Fibroblast of lung (primary cell): ENCODE measurements at regions not wholly inside any gene's neighbourhood (a gene's known extent, or its start where the extent isn't known, plus 50 kb on each side); places are given as distances from the start of the nearest gene placed in this dataset.

ENCODE experiments used
- DNase-seq, 2 donors: peaks; one replicate each; pipeline versions ENCODE4 v3.0.0 to v3.0.0-alpha.2; 2010; ENCODE audit warnings: low read depth in 2 of 2
- H2AFZ ChIP-seq: 2 replicates; pipeline ENCODE4 v1.5.1; 2012; ENCODE audit warnings: low read length, control low read depth, inconsistent platforms
- H3K27ac ChIP-seq: 2 replicates; pipeline ENCODE4 v1.5.1; 2011; ENCODE audit warnings: low read length, control low read depth; ENCODE audit not compliant: insufficient read depth
- H3K27me3 ChIP-seq: 2 replicates; pipeline ENCODE4 v1.5.1; 2011; ENCODE audit warnings: mild to moderate bottlenecking, low read length; ENCODE audit not compliant: control insufficient read depth, insufficient read depth
- H3K36me3 ChIP-seq: 2 replicates; pipeline ENCODE4 v1.5.1; 2011; ENCODE audit warnings: low read length; ENCODE audit not compliant: control insufficient read depth, insufficient read depth
- H3K4me1 ChIP-seq: 2 replicates; pipeline ENCODE4 v1.5.1; 2011; ENCODE audit warnings: low read length; ENCODE audit not compliant: control insufficient read depth, insufficient read depth; ENCODE audit errors: extremely low read depth
- H3K4me2 ChIP-seq: 2 replicates; pipeline ENCODE4 v1.5.1; 2011; ENCODE audit warnings: low read length, control low read depth; ENCODE audit not compliant: insufficient read depth; ENCODE audit errors: extremely low read depth
- H3K4me3 ChIP-seq, 4 experiments: fragments of 200-600 bp in 1 of 4; sonication (generic) in 1 of 4; replicated peaks in 1 of 4; 2 replicates each; pipeline ENCODE4 v1.5.1; 2011 to 2016; ENCODE audit warnings: low read length in 4 of 4, low read depth in 3 of 4, mild to moderate bottlenecking in 3 of 4, control low read depth in 2 of 4, inconsistent platforms in 1 of 4, mixed read lengths in 1 of 4; ENCODE audit not compliant: insufficient read depth in 1 of 4; ENCODE audit errors: control extremely low read depth in 1 of 4
- H3K79me2 ChIP-seq: 2 replicates; pipeline ENCODE4 v1.5.1; 2012; ENCODE audit warnings: mild to moderate bottlenecking, low read length, inconsistent platforms; ENCODE audit not compliant: control insufficient read depth, insufficient read depth
- H3K9ac ChIP-seq: 2 replicates; pipeline ENCODE4 v1.5.1; 2011; ENCODE audit warnings: mild to moderate bottlenecking, low read length, control low read depth; ENCODE audit not compliant: insufficient read depth
- H3K9me3 ChIP-seq: 2 replicates; pipeline ENCODE4 v1.5.1; 2012; ENCODE audit warnings: low read depth, low read length; ENCODE audit not compliant: control insufficient read depth, insufficient read depth
- H4K20me1 ChIP-seq: 2 replicates; pipeline ENCODE4 v1.5.1; 2011; ENCODE audit warnings: low read length; ENCODE audit not compliant: control insufficient read depth, insufficient read depth; ENCODE audit errors: extremely low read depth
- CTCF ChIP-seq, 2 donors: IDR thresholded peaks in 1 of 2; conservative IDR thresholded peaks in 1 of 2; 1 replicate in 1 of 2; 2 replicates in 1 of 2; pipeline ENCODE4 v1.5.1; 2011 to 2012; ENCODE audit warnings: low read length in 2 of 2, control low read depth in 1 of 2, inconsistent platforms in 1 of 2, low read depth in 1 of 2, mild to moderate bottlenecking in 1 of 2
- EZH2 ChIP-seq: IDR thresholded peaks from 2 replicates; pipeline ENCODE4 v1.5.1; 2012; ENCODE audit warnings: low read length, control low read depth, mild to moderate bottlenecking; ENCODE audit errors: missing control alignments

GRCh38 chr2:49664827-49665226, 510.5 kb upstream of the FSHR start:
- H3K27ac ChIP-seq, result no peak overlapping the region
- H3K36me3 ChIP-seq, result no peaks in the 10 kb centered on the region
- no peak overlapping the region for H2AFZ ChIP-seq
- no peaks in the 10 kb centered on the region for H3K79me2 ChIP-seq
- DNase-seq, result no peak
- H3K9ac ChIP-seq, result no peak overlapping the region
- H3K27me3 ChIP-seq, result no peaks in the 10 kb centered on the region
- TF ChIP-seq CTCF (conservative IDR thresholded peaks at IDR 0.05 in 1 of 2, IDR thresholded peaks at IDR 0.05 in 1 of 2; ENCODE audit: low read depth in 1 of 2, low read length in 2 of 2) (no peak), EZH2 (no peak)
- H3K9me3 ChIP-seq, result no peaks in the 10 kb centered on the region
- no peak overlapping the region for H3K4me3 ChIP-seq
- H3K4me1 ChIP-seq, result no peaks in the 10 kb centered on the region
- H4K20me1 ChIP-seq, result no peaks in the 10 kb centered on the region
- no peak overlapping the region for H3K4me2 ChIP-seq

- no peak overlapping the region for H3K4me3 ChIP-seq
- TF ChIP-seq CTCF (conservative IDR thresholded peaks at IDR 0.05 in 1 of 2, IDR thresholded peaks at IDR 0.05 in 1 of 2; ENCODE audit: low read depth in 1 of 2, low read length in 2 of 2) (no peak), EZH2 (no peak)
- no peaks in the 10 kb centered on the region for H3K4me1 ChIP-seq
Observed at GRCh38 chr2:49661809-49662208, 507.5 kb upstream of the FSHR start.

GRCh38 chr2:49656853-49657252, 502.5 kb upstream of the FSHR start:
- no peak for TF ChIP-seq CTCF (conservative IDR thresholded peaks at IDR 0.05 in 1 of 2, IDR thresholded peaks at IDR 0.05 in 1 of 2; ENCODE audit: low read depth in 1 of 2, low read length in 2 of 2)
- no peak for TF ChIP-seq EZH2
- no peak overlapping the region for H3K4me3 ChIP-seq
- DNase-seq, result no peak
- no peak overlapping the region for H3K9ac ChIP-seq
- H4K20me1 ChIP-seq, result no peaks in the 10 kb centered on the region
- no peak overlapping the region for H3K4me2 ChIP-seq
- H3K27me3 ChIP-seq, result no peaks in the 10 kb centered on the region
- H3K27ac ChIP-seq, result no peak overlapping the region
- H3K9me3 ChIP-seq, result no peaks in the 10 kb centered on the region
- H3K79me2 ChIP-seq, result no peaks in the 10 kb centered on the region
- no peak overlapping the region for H2AFZ ChIP-seq
- H3K4me1 ChIP-seq, result no peaks in the 10 kb centered on the region
- H3K36me3 ChIP-seq, result no peaks in the 10 kb centered on the region

More at GRCh38 chr2:49661809-49662208, 507.5 kb upstream of the FSHR start:
- Histone ChIP-seq H3K79me2 (no peaks in the 10 kb centered on the region), H3K9me3 (no peaks in the 10 kb centered on the region), H3K4me2 (no peak overlapping the region), H3K36me3 (no peaks in the 10 kb centered on the region), H3K27ac (no peak overlapping the region), H4K20me1 (no peaks in the 10 kb centered on the region), H3K27me3 (no peaks in the 10 kb centered on the region), H3K9ac (no peak overlapping the region), H2AFZ (no peak overlapping the region)
- no peak for DNase-seq
